ENCODE measurements at regions not wholly inside any gene's neighbourhood (a gene's known extent, or its start where the extent isn't known, plus 50 kb on each side); places are given as distances from the start of the nearest gene placed in this dataset.

DNA sequence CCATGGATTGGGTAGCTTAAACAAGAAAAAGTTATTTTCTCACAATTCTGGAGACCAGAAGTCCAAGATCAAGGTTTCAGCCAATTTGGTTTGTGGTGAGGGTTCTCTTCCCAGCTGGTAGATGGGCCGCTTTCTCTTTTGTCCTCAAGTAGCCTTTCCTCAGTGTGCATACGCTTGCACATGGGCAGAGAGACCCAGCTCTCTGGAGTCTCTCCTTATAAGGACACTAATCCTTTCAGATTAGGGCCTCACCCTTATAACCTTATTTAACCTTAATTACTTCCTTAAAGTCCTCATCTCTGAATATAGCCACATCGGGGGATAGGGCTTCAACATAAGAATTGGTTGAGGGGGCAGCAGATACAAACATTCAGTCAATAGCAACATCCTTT lies 68.4 kb upstream of the NLK start:
- DNase-seq = no peak

DNA sequence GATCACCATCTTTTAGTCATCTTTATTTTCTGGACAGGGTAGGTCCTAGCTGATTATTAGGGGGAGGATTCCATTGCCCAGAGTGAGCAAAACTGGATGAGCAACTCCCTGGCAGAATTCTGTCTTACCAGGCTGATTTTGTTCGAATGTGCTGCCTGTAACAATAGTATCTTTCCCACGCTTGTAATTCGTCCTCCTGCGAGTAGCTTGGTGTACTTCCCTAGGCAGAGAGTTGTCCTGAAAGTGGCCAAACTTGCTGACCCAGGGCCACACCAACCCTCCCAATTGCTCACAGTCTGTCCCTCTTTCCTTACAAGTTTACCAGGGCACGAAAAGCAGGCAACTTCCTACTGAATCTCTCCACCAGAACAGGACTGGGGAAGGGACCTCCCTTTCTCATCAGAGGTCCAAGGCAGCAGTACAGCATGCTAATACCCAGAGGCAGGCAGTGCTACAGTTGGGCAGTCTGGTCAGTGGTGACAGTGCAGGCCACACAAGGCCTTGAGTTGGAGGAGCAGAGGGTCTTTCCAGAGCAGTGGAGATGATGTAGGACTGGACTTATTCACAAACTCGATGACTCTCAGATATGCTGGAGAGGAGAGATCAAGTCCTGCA lies 67.8 kb upstream of the NLK start:
- DNase-seq = no peak

DNA sequence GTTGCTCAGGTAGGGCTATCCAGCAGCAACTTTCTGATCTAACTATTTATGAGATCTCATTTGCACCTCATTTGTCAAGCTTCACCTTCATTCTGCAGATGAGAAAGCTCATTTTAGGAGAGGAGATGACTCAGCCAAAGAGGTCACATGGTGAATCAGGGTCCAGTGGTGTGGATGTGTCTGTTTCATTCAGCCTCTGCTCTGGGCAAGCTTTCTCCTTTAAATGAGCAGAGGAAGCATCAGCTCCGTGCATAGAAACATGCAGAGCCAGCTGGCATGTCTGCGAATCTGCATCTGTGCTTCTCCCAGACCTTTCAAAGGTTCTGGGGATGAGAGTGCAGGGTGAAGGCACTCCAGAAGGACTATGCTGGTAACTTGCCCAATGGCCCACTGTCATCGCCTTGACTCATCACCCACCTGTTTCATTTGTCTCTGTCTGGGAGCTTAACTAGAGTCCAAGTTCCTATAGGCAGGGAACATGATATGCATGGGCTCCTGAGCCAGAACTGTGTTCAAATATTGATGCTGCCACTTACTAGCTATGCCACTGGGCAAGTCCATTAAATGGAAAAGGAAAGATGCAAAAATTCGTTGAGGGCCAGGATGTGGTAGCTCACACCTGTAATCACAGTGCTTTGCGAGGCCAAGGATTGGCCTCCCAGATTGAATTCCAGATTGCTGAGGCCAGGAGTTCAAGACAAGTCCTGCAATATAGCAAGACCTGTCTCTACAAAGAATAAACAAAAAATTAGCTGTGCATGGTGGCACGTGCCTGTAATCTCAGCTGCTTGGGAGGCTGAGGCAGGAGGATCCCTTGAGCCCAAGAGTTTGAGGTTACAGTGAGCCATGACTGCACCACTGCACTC lies 67.1 kb upstream of the NLK start:
- DNase-seq = no peak

DNA sequence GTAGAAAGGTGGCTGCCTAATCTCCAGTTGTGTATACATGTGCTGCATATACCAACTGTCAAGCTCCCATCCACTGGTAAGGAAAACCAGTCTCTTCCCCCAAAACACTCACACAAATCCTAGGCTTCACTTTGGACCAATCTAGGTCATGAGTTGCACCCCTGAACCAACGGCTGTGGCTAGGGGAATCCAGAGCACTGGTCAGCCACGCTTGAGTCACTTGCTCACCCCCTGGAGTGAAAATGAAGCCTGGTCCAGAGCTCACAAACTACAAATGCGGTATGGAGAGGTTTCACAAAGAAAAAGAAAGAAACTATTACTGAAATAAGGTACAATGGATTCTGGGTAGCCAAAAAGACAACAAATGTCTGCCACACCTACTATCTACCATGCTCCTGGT lies 66.1 kb upstream of the NLK start:
- DNase-seq = no peak

DNA sequence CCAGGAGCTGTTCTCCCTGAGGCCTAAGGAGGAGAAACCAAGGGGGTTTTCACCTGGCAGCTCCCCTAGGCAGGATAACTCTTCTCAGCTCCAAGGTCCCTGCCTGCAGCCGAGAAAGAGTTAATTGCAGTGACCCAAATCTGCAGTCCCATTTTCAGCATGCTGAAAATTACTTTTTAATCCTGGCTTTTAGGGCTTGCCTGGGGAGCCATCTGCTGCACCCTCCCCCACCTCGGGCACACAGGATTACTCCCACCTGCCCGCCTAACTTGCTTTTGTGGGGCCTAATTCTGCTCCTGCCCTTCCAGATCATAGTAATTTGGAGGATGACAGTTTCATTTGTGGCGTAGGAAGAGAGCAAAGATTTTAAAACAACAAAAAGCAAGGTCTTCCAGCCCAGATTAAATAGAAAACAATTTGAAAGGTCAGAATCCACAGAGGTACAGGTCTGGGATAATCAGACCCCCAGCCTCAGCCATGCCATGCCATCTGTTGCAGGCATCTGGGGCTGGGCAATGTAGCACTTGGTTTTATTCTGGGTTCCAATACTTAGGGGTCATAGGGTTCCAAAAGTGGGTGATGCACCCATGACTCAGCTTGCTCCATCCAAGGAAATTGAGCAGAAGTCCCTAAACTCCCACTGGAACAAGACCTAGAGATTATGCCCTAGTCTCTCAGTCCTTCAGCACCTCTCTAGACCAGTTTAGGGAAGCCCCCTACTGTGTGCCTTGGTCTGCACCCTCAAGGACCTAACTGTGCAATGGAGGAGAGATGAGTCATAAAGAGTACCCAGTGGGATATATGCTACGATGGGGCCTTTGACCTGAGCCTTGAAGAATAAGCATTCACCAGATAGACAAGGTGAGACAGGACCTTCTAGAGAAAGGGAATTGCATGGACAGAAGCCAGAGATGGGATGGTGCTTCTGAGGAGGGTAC lies 64.5 kb upstream of the NLK start:
- DNase-seq = no peak

DNA sequence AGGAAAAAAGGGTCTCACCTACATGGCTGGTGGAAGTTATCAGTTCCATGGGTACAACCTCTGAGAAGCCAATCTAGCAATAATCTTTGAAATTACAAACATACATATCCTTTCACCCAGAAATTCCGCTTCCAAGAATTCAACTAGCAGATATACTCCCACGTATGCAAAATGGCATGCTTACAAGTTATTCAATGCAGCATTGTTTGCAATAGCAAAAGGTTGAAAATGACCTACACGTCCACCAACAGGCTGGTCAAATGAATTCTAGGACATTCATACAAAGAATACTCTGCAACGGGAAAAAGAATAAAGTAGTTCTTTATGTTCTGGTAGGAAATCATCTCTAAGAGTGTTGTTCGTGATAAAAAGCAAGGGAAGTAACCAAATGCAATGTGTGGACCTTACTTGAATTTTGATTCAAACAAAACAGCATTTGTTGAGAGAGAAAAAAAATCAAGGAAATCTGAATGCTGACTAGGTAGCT lies 63.7 kb upstream of the NLK start:
- no peak for DNase-seq

DNA sequence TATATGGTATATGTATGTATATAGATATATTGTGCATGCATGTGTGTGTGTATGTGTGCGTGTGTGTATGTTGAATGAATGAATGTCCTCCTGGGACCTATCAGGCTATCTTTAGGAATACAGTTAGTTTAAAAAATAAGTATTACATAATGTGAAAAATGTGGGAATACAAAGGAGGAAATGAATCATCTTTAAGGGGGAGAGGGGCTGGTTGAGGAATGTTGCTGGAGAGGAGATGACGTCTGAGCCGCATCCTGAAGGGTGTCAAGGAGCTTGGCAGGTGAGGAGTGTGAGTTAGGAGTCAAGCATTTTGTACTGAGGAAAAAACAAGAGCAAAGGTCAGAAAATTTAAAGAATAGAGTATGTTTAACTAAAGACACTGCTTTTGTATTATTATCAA lies 62.4 kb upstream of the NLK start:
- no peak for DNase-seq

DNA sequence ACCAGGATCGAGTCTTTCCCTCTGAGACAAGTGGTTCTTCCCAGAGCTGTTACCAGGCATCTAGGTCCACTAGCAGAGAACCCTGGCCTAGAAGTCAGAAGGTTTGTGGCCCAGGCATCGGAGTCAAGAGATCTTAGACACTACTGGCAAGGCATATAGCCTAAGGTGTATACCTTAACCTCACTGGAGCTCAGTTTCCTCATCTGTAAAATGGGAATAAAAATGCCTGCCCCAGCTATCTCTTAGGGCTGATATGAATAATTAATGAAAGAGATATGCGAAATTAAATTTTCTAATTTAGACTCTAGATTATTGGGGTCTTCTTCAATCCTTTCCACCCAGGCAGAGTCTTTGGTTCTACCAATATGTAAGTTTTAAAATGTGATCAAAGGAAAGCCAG lies 60.5 kb upstream of the NLK start:
- no peak for DNase-seq

DNA sequence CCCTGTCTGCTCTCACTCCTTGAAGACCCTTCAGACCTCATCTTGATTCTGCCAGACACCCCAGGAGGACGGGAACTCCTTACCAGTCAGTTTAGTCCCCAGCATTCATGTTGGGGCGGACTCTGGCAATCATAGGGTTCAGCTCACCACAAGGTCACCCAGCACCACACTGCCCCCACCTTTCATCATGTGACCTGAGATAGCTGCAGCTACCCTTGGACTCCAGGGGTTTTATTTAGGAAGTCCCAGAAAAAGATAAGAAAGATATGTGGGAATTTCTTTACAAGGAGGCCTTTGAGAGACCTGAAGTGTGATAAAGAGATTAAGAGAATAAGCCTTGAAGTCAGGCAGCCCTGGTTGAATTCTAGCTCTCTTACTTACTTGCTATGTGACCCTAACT lies 59.8 kb upstream of the NLK start:
- no peak for DNase-seq

DNA sequence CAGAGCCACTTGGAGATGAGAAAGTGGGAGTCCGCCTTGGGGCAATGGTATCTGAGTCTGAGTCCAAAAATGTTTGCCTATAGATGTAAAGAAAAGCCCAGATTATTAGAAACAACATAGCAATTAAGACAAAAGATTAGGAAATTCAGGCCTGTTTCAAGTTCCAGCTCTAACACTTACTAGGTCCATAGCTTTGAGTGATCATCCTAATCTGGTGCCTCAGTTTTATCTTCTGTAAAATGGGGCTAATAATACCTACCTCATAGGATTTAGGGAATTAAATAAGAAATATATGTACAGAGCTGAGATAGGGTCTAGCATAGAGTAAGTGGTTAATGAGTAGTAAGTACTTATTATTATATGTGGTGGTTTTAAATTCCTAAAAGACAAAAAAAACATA lies 58.6 kb upstream of the NLK start:
- no peak for DNase-seq

DNA sequence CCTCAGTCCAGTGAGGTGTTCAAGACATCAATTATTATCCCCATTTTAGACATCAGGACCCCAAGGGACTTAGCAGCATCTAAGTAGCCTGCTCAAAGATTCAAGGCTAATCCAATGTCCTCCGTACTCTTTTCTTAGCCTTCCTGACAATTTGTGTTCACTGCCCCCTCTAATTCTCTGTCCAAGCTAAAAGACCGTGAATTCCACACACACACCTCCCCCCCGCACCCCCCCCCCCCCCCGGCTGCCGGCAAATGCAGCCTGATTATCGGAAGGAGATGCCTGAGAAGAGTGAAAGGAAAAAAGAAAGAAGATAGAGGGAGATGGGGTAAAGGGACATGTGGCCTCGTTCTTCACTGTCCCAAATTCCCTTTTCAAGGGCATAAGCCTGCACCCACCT lies 58.1 kb upstream of the NLK start:
- DNase-seq = no peak

DNA sequence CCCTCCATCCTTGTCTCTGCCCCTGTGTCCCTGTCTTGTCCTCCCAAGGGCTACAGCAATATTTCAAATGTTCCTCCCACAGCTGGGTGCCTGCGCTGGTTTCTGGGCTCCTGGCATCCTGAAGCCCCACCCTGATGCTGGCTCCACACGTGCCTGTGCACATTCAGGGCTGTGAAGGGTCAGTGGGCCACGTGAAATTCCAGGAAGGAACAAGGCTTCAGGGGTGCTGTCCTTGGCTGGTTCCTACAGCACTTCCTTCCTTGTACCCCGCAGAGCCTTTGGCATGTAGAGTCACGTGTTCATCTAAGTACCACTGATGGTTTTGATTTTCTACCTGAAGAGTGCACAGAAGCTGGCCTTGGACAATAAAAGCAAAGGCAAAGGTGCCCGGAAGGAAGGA lies 57.7 kb upstream of the NLK start:
- no peak for DNase-seq

DNA sequence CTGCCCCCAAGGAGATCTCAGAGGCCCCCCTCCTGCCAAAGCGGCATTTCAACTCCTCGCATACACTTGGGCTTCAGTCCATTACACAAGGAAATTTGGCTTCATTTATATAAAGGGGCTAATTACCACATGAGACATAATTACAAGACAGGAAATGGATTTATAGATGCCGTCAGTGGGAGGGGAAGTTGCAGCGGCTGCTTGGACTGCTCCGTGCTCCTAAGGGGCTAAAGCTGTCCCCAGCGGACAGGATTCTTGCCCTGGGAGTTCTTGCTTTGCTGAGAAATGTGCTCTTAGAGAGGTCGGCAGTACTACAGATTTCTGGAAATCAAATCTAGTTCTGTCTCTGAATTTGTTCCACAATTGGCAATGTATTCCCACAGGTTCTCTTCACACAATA lies 57.2 kb upstream of the NLK start:
- DNase-seq = peak; percentile 36

DNA sequence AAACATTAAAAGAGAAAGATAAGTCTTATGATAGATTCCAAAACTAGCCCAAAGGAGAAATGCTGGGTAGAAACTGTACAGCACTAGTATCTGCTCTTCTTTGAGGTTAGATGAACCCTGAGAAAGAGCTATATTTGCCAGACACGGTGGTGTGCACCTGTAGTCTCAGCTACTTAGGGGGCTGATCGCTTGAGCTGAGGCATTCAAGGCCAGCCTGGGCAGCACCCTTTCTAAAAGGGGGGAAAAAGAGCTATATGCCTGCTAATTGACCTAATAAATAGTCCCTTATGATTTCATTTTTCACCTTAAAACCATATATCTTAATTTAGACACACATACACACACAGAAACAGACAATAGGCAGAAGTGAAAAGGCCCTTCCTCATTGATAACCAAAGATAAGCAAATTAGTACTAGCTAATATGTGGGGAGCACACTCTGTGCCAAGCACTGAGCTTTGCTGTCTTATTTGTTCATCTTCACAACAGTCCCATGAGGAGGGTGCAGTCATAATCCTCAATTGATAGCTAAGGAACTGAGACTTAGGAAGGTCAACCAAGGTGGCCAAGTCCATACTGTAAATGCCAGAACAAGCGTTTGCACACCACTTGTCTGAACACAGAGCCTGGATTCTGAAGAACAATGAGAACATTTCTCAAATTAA lies 56.6 kb upstream of the NLK start:
- DNase-seq = peak; percentile 81

DNA sequence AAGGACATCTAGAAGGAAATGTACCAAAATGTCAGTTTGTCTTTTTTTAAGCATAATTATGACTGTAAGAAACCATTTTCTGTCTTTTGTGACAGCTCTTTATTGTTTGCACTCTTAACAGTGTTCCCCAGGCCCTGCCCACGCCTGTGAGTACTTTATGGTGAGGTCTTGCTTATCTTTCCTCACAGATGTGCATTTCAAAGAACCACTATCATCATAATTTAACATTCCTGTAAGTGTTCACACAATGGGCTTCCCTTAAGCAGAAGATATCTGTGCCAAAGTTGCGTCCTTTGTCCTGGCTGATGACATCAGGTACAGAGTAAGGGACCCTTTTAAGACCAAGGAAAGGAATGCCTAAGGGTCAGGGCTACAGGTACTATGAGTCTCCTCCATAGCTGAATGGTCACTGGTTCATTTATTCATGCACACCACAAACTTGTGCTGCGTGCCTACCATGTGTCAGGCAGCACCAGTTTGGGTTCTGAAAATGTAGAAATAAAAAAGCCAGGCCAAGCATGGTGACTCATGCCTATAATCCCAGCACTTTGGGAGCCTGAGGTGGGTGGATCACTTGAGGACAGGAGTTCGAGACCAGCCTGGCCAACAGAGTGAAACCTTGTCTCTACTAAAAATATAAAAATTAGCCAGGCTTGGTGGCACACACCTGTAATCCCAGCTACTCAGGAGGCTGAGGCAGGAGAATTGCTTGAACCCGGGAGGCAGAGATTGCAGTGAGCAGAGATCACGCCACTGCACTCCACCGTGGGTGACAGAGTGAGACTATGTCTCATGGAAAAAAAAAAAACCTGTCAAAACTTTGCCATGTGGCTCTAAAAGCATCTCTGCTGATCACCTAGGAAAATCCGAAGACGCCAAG lies 55.4 kb upstream of the NLK start:
- peak; percentile 99 for DNase-seq

DNA sequence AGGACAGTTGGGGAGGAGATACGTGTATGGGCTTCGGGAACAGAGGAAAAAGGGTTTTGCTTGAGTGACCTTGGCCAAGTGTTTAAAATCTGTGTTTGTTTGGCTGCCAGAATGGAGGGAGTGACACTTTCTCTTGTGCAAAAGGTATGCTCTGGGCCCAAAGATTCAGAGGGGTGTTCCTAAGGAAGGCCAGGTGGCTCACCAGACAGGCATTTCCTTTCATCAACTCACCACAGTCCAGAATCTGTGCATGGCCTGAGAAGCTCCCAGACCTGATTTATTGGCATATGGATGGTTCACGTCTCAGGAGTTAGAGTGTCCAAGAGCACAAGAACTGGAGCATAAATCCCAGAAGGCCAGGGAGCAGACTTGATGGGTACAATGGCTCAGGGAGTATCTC lies 53.4 kb upstream of the NLK start:
- no peak for DNase-seq

DNA sequence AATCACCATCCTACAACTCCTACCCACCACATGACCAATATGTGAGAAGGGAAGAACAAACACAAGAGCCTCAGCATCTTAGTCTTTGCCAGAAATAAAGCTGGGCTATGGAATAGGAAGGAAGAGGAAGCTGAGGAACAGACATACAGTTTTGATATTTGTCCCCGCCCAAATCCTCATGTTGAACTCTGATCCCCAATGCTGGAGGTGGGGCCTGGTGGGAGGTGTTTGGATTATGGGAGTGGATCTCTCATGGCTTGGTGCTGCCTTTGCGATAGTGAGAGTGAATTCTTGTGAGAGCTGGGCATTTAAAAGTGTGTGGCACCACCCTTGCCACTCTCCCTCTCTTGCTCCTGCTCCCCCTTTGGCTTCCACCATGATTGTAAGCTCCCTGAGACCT lies 52.4 kb upstream of the NLK start:
- DNase-seq = peak; percentile 48

DNA sequence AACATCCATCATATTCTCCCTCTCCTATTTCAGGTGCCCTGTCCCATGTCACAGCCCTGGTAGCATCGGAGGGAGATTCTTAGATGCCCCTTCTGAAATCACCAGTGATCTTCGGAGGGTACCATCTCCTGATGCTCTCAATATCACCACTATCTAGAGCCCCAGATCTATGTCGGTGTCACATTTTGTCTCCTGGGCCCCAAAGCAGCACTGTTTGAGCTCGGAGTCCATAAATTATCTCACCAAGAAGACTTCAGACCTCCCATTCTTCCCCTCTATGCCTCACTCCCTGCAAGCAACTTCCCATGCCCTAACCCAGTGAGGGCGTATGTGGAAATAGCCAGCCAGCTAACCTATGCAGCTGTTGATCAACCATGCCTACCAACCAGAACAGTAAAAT lies 51.5 kb upstream of the NLK start:
- no peak for DNase-seq

DNA sequence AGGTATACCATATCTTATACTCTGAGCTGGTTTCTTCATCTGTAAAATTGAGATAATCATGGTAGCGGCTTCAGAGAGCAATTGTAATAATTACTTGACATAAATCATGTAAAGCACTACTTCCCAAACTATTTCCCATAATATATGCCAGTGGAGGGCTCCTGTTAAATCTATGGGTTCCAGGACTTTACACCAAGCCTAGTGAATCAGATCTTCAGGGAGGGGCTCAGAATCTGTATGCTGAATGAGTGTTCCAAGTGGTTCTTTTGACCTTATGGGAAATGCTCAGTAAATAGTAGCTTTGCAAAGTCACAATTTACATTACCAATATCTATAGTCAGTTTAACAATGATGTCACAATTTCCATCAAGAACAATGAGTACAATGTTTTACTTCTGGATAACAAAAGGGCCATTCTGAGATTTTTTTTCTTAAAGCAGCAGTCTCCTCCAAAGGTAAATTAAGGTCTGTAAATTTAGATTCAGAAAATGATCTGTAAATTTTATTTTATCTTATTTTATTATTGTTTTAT lies 50.9 kb upstream of the NLK start:
- no peak for DNase-seq

Data from hematopoietic multipotent progenitor cell treated with erythropoietin and hydrocortisone succinate and interleukin-3 and kit ligand, for 8 days (in vitro differentiated cells).